K562 (cell line): ENCODE measurements at regions not wholly inside any gene's neighbourhood (a gene's known extent, or its start where the extent isn't known, plus 50 kb on each side); places are given as distances from the start of the nearest gene placed in this dataset.

Experiments used
- ARID1B ChIP-seq: fragments of 450-650 bp; IDR thresholded peaks from 2 replicates; pipeline ENCODE4 v1.6.1; 2016; ENCODE audit warnings: antibody characterized with exemption, mild to moderate bottlenecking, inconsistent platforms
- CC2D1A ChIP-seq: fragments of 450-650 bp; IDR thresholded peaks from 2 replicates; pipeline ENCODE4 v1.6.1; 2017; ENCODE audit warnings: mild to moderate bottlenecking
- CEBPB ChIP-seq: fragments of 450-650 bp; IDR thresholded peaks from 2 replicates; pipeline ENCODE4 v1.6.1; 2016; ENCODE audit warnings: missing genetic modification characterization, missing compliant biosample characterization
- GATAD2B ChIP-seq: fragments of 450-650 bp; IDR thresholded peaks from 2 replicates; pipeline ENCODE4 v1.6.1; 2017; ENCODE audit warnings: mild to moderate bottlenecking, borderline replicate concordance
- JUN ChIP-seq, 2 experiments: sonication (generic) in 1 of 2; formaldehyde crosslinking in 1 of 2; IDR thresholded peaks; 2 replicates each; pipeline versions ENCODE4 v1.6.1 to v1.8.0; 2012 to 2022; ENCODE audit warnings: borderline replicate concordance in 2 of 2, mild to moderate bottlenecking in 2 of 2, improper control_type of control experiment in 1 of 2, low read depth in 1 of 2, low read length in 1 of 2, missing genetic modification reagents in 1 of 2
- JUND ChIP-seq, 2 experiments: IDR thresholded peaks; 2 replicates in 1 of 2; 3 replicates in 1 of 2; pipeline ENCODE4 v1.6.1; 2011; ENCODE audit warnings: borderline replicate concordance in 2 of 2, low read depth in 2 of 2, low read length in 2 of 2, improper control_type of control experiment in 1 of 2, missing biosample characterization in 1 of 2, missing genetic modification characterization in 1 of 2, missing genetic modification reagents in 1 of 2
- SOX6 ChIP-seq: fragments of 450-650 bp; IDR thresholded peaks from 2 replicates; pipeline ENCODE4 v1.6.1; 2014; ENCODE audit warnings: mild to moderate bottlenecking
- TAL1 ChIP-seq: fragments of 450-650 bp; IDR thresholded peaks from 2 replicates; pipeline ENCODE4 v1.6.1; 2016; ENCODE audit warnings: mild to moderate bottlenecking
- TRIM24 ChIP-seq, 2 experiments: fragments of 450-650 bp; IDR thresholded peaks; 2 replicates each; pipeline ENCODE4 v1.6.1; 2016
- ZNF282 ChIP-seq: sonication (generic); formaldehyde crosslinking; IDR thresholded peaks from 2 replicates; pipeline ENCODE4 v1.8.1; 2023; ENCODE audit warnings: missing genetic modification reagents
- ZNF324 ChIP-seq: fragments of 250-450 bp; sonication (Bioruptor Pico); IDR thresholded peaks from 2 replicates; pipeline ENCODE4 v1.4.0; 2020; ENCODE audit warnings: mild to moderate bottlenecking
- TF ChIP-seq, protein P1 (sequence below): fragments of 450-650 bp; IDR thresholded peaks from 2 replicates; pipeline ENCODE4 v1.6.1; 2016; ENCODE audit warnings: mild to moderate bottlenecking
- TF ChIP-seq, protein P2 (sequence below), 2 experiments: fragments of 450-650 bp in 1 of 2; sonication (generic) in 1 of 2; formaldehyde crosslinking in 1 of 2; IDR thresholded peaks in 1 of 2; conservative IDR thresholded peaks in 1 of 2; 2 replicates each; pipeline versions ENCODE4 v1.6.1 to v1.8.1; 2016 to 2023; ENCODE audit warnings: mild to moderate bottlenecking in 2 of 2, moderate library complexity in 2 of 2, inconsistent platforms in 1 of 2, missing genetic modification reagents in 1 of 2
- TF ChIP-seq, protein P3 (sequence below): fragments of 450-650 bp; IDR thresholded peaks from 2 replicates; pipeline ENCODE4 v1.6.1; 2018; ENCODE audit not compliant: partially characterized antibody
- TF ChIP-seq, protein P4 (sequence below): fragments of 450-650 bp; IDR thresholded peaks from 2 replicates; pipeline ENCODE4 v1.6.1; 2018; ENCODE audit warnings: mild to moderate bottlenecking, low read depth; ENCODE audit not compliant: partially characterized antibody
- TF ChIP-seq, protein P5 (sequence below): fragments of 450-650 bp; formaldehyde crosslinking; IDR thresholded peaks from 2 replicates; pipeline ENCODE4 v1.4.0; 2020; ENCODE audit warnings: mild to moderate bottlenecking, moderate library complexity

DNA sequence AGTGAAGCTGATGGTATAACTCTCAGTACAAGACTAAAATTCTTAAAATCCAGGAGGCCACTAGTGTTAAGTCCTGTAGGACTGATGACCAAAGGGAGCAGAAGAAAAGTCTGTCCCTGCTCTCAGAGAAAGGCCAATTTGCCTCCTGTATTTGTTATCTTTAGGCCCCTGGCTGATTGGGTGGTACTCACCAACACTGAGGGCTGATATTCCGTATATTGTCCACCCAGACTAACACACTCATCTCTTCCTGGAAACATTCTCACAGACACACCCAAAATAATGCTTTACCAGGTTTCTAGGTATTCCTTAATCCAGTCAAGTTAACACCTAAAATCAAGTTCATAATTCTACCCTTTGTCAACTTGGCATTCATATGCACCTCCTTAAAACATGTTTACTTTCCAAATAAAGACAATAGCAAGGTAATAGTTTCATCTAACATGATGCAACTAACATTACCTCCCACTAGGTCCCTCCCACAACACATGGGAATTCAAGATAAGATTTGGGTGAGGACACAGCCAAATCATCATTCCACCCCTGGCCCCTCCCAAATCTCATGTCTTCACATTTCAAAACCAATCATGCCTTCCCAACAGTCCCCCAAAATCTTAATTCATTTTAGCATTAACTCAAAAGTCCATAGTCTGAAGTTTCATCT, 84.3 kb downstream of the EGLN3 start (continued):
- TF ChIP-seq, protein P1, sequence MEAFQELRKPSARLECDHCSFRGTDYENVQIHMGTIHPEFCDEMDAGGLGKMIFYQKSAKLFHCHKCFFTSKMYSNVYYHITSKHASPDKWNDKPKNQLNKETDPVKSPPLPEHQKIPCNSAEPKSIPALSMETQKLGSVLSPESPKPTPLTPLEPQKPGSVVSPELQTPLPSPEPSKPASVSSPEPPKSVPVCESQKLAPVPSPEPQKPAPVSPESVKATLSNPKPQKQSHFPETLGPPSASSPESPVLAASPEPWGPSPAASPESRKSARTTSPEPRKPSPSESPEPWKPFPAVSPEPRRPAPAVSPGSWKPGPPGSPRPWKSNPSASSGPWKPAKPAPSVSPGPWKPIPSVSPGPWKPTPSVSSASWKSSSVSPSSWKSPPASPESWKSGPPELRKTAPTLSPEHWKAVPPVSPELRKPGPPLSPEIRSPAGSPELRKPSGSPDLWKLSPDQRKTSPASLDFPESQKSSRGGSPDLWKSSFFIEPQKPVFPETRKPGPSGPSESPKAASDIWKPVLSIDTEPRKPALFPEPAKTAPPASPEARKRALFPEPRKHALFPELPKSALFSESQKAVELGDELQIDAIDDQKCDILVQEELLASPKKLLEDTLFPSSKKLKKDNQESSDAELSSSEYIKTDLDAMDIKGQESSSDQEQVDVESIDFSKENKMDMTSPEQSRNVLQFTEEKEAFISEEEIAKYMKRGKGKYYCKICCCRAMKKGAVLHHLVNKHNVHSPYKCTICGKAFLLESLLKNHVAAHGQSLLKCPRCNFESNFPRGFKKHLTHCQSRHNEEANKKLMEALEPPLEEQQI: peak; percentile 90
- TF ChIP-seq ZNF282 (CRISPR knock-in tag): no peak
- TF ChIP-seq, protein P2, sequence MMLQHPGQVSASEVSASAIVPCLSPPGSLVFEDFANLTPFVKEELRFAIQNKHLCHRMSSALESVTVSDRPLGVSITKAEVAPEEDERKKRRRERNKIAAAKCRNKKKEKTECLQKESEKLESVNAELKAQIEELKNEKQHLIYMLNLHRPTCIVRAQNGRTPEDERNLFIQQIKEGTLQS (IDR thresholded peaks at IDR 0.05): peak; percentile 77
- TF ChIP-seq, protein P2 (CRISPR knock-in tag; conservative IDR thresholded peaks at IDR 0.05): no peak
- TF ChIP-seq, protein P3, sequence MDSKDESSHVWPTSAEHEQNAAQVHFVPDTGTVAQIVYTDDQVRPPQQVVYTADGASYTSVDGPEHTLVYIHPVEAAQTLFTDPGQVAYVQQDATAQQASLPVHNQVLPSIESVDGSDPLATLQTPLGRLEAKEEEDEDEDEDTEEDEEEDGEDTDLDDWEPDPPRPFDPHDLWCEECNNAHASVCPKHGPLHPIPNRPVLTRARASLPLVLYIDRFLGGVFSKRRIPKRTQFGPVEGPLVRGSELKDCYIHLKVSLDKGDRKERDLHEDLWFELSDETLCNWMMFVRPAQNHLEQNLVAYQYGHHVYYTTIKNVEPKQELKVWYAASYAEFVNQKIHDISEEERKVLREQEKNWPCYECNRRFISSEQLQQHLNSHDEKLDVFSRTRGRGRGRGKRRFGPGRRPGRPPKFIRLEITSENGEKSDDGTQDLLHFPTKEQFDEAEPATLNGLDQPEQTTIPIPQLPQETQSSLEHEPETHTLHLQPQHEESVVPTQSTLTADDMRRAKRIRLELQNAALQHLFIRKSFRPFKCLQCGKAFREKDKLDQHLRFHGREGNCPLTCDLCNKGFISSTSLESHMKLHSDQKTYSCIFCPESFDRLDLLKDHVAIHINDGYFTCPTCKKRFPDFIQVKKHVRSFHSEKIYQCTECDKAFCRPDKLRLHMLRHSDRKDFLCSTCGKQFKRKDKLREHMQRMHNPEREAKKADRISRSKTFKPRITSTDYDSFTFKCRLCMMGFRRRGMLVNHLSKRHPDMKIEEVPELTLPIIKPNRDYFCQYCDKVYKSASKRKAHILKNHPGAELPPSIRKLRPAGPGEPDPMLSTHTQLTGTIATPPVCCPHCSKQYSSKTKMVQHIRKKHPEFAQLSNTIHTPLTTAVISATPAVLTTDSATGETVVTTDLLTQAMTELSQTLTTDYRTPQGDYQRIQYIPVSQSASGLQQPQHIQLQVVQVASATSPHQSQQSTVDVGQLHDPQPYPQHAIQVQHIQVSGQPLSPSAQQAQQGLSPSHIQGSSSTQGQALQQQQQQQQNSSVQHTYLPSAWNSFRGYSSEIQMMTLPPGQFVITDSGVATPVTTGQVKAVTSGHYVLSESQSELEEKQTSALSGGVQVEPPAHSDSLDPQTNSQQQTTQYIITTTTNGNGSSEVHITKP: peak; percentile 21
- TF ChIP-seq, protein P4, sequence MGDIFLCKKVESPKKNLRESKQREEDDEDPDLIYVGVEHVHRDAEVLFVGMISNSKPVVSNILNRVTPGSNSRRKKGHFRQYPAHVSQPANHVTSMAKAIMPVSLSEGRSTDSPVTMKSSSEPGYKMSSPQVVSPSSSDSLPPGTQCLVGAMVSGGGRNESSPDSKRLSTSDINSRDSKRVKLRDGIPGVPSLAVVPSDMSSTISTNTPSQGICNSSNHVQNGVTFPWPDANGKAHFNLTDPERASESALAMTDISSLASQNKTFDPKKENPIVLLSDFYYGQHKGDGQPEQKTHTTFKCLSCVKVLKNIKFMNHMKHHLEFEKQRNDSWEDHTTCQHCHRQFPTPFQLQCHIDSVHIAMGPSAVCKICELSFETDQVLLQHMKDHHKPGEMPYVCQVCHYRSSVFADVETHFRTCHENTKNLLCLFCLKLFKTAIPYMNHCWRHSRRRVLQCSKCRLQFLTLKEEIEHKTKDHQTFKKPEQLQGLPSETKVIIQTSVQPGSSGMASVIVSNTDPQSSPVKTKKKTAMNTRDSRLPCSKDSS: no peak
- no peak for TF ChIP-seq GATAD2B
- TF ChIP-seq TAL1: peak; percentile 56
- TF ChIP-seq ARID1B: peak; percentile 74
- TF ChIP-seq, protein P5, sequence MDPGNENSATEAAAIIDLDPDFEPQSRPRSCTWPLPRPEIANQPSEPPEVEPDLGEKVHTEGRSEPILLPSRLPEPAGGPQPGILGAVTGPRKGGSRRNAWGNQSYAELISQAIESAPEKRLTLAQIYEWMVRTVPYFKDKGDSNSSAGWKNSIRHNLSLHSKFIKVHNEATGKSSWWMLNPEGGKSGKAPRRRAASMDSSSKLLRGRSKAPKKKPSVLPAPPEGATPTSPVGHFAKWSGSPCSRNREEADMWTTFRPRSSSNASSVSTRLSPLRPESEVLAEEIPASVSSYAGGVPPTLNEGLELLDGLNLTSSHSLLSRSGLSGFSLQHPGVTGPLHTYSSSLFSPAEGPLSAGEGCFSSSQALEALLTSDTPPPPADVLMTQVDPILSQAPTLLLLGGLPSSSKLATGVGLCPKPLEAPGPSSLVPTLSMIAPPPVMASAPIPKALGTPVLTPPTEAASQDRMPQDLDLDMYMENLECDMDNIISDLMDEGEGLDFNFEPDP (CRISPR knock-in tag): no peak
- TF ChIP-seq ZNF324 (CRISPR knock-in tag): no peak
- no peak for TF ChIP-seq JUN (IDR thresholded peaks at IDR 0.05; ENCODE audit: borderline replicate concordance, low read depth, low read length)
- no peak for TF ChIP-seq JUN (CRISPR knock-in tag; IDR thresholded peaks at IDR 0.05; ENCODE audit: borderline replicate concordance)
- TF ChIP-seq SOX6: peak; percentile 58
- peak; percentile 65 for TF ChIP-seq CEBPB (tag)
- peak; percentile 86 for TF ChIP-seq CC2D1A
- peak; percentile 90 to 92 for TF ChIP-seq TRIM24 (IDR thresholded peaks at IDR 0.05)
- TF ChIP-seq JUND (IDR thresholded peaks at IDR 0.05; ENCODE audit: borderline replicate concordance, low read depth, low read length): no peak
- TF ChIP-seq JUND (tag; IDR thresholded peaks at IDR 0.05; ENCODE audit: borderline replicate concordance, low read depth, low read length): 0 out of 3 replicates have a peak, but pooled peaks have one; percentile 11
